OCI-LY7 (cell line): ENCODE measurements at regions not wholly inside any gene's neighbourhood (a gene's known extent, or its start where the extent isn't known, plus 50 kb on each side); places are given as distances from the start of the nearest gene placed in this dataset.

Source experiments
- BruUV-seq: library from RNA; stranded (reverse); fragments of 400-500 nt; replicated peaks from 2 replicates; lab custom pipeline; 2021; lab: Mats Ljungman, UMichigan
- CTCF ChIA-PET: fragments of 300-600 bp; sonication (Branson Sonifier 250); formaldehyde crosslinking; loops from one replicate; lab custom pipeline; 2022; ENCODE audit warnings: antibody characterized with exemption; ENCODE audit not compliant: unreplicated experiment; lab: Charles Lee
- POLR2A ChIA-PET: fragments of 300-600 bp; sonication (Branson Sonifier 250); formaldehyde crosslinking; loops from one replicate; lab custom pipeline; 2022; ENCODE audit warnings: antibody characterized with exemption; lab: Charles Lee
- DNase-seq: peaks from one replicate; pipeline ENCODE4 v3.0.0-alpha.2; 2015; ENCODE audit warnings: low spot score
- H2AFZ ChIP-seq: fragments of 200-600 bp; sonication (generic), shearing (Covaris generic); 2 replicates; pipeline ENCODE4 v1.6.1; 2014; ENCODE audit warnings: mild to moderate bottlenecking, antibody characterized with exemption, low read length, moderate library complexity
- H3K27ac ChIP-seq: fragments of 200-600 bp; sonication (generic); 2 replicates; pipeline ENCODE4 v1.5.1; 2014; ENCODE audit warnings: mixed run types, low read depth, mild to moderate bottlenecking, moderate library complexity, low read length, inconsistent platforms; ENCODE audit not compliant: poor library complexity, severe bottlenecking
- H3K36me3 ChIP-seq: fragments of 200-600 bp; sonication (generic); 2 replicates; pipeline ENCODE4 v1.6.1; 2014; ENCODE audit warnings: mild to moderate bottlenecking, antibody characterized with exemption, low read length, moderate library complexity, mixed read lengths; ENCODE audit not compliant: insufficient read depth
- H3K4me1 ChIP-seq: fragments of 200-600 bp; sonication (generic); 2 replicates; pipeline ENCODE4 v1.5.1; 2014; ENCODE audit warnings: mild to moderate bottlenecking, low read length; ENCODE audit not compliant: insufficient read depth, poor library complexity, severe bottlenecking
- H3K4me2 ChIP-seq: fragments of 200-600 bp; sonication (generic); 2 replicates; pipeline ENCODE4 v1.6.1; 2014; ENCODE audit warnings: mild to moderate bottlenecking, low read length
- H3K4me3 ChIP-seq: fragments of 200-600 bp; sonication (generic); 2 replicates; pipeline ENCODE4 v1.5.1; 2014; ENCODE audit warnings: mild to moderate bottlenecking, low read depth, low read length; ENCODE audit not compliant: poor library complexity, severe bottlenecking
- H3K79me2 ChIP-seq: fragments of 200-600 bp; sonication (generic); 2 replicates; pipeline ENCODE4 v1.6.1; 2016; ENCODE audit warnings: low read depth, mild to moderate bottlenecking, low read length, moderate library complexity, mixed read lengths; ENCODE audit not compliant: insufficient read depth
- H3K9me2 ChIP-seq: fragments of 200-600 bp; sonication (generic); 2 replicates; pipeline ENCODE4 v1.6.1; 2016; ENCODE audit warnings: mild to moderate bottlenecking, low read length, mixed read lengths; ENCODE audit not compliant: insufficient read depth
- H3K9me3 ChIP-seq: fragments of 200-600 bp; sonication (generic); 2 replicates; pipeline ENCODE4 v1.6.1; 2014; ENCODE audit warnings: mild to moderate bottlenecking, mixed run types, low read length, mixed read lengths
- H4K20me1 ChIP-seq: fragments of 200-600 bp; sonication (generic); 2 replicates; pipeline ENCODE4 v1.6.1; 2014; ENCODE audit warnings: mild to moderate bottlenecking, antibody characterized with exemption, low read length, moderate library complexity, mixed read lengths; ENCODE audit not compliant: insufficient read depth
- EZH2phosphoT487 ChIP-seq: fragments of 200-600 bp; sonication (generic); IDR thresholded peaks from 2 replicates; pipeline ENCODE4 v1.6.1; 2018; ENCODE audit warnings: low read depth, borderline replicate concordance, mild to moderate bottlenecking, mixed run types, antibody characterized with exemption, low read length, moderate library complexity, mixed read lengths
- intact Hi-C: fragments of 100-400 bp; cut with micrococcal nuclease; formaldehyde crosslinking; loops from one replicate; pipeline ENCODE4 v1.10.0; 2022; ENCODE audit not compliant: unreplicated experiment
- TF ChIP-seq, protein P1 (sequence below): fragments of 200-600 bp; sonication (generic); conservative IDR thresholded peaks from 2 replicates; pipeline ENCODE4 v1.5.1; 2014; ENCODE audit warnings: mild to moderate bottlenecking, antibody characterized with exemption, low read length, moderate library complexity, mixed read lengths

DNA sequence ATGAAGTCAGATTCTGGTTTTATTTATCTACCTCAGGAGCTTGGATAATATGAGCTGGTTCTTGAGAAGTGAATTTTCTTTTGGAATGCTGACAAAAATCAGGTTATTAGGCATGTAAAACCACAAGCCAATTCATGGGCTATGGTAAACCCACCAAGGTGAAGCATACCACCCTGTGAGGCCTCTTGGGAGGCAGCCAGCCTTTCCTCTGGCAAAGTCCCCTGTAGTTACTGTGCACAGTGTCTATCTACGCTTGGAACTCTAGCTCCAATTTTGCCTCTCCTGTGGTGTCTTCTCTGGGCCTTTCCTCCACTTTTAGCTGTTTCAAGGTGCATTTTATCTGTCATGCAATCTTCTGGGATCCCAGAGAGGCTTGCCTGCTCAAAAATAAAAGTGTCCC lies 242.7 kb upstream of the ZSWIM2 start:
- POLR2A ChIA-PET, result no interaction called here
- Histone ChIP-seq H3K36me3 (no peaks in the 10 kb centered on the region), H3K4me3 (no peak overlapping the region), H2AFZ (no peak overlapping the region), H3K4me2 (no peak overlapping the region), H3K4me1 (no peaks in the 10 kb centered on the region), H3K27ac (no peak overlapping the region), H3K9me2 (no peaks in the 10 kb centered on the region), H4K20me1 (no peaks in the 10 kb centered on the region), H3K9me3 (no peaks in the 10 kb centered on the region), H3K79me2 (no peaks in the 10 kb centered on the region)
- intact Hi-C loops, result no loop called here
- BruUV-seq, result no TSS peak
- CTCF ChIA-PET, result no interaction called here
- no peak for TF ChIP-seq EZH2phosphoT487
- TF ChIP-seq, protein P1, sequence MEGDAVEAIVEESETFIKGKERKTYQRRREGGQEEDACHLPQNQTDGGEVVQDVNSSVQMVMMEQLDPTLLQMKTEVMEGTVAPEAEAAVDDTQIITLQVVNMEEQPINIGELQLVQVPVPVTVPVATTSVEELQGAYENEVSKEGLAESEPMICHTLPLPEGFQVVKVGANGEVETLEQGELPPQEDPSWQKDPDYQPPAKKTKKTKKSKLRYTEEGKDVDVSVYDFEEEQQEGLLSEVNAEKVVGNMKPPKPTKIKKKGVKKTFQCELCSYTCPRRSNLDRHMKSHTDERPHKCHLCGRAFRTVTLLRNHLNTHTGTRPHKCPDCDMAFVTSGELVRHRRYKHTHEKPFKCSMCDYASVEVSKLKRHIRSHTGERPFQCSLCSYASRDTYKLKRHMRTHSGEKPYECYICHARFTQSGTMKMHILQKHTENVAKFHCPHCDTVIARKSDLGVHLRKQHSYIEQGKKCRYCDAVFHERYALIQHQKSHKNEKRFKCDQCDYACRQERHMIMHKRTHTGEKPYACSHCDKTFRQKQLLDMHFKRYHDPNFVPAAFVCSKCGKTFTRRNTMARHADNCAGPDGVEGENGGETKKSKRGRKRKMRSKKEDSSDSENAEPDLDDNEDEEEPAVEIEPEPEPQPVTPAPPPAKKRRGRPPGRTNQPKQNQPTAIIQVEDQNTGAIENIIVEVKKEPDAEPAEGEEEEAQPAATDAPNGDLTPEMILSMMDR, result no peak
- DNase-seq, result no peak

DNA sequence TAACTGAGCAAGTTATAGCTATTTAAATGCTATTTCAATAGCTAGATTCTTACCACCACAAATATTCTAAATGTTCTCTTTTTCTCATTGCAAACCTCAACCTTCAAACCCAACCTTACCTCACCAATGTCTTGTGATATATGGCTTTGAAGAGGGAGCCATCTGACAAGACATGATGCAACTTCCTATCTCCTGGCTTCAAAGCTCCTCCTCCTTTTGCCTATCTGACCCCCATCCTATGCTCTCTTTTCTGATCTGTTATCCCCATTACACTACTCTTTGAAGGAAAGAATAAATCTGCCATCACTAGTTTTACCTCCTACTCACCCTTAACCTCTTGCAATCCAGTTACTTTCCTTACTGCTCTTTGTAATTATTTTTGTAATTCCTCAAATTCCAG lies 235.6 kb upstream of the ZSWIM2 start:
- CTCF ChIA-PET, result no interaction called here
- intact Hi-C loops, result no loop called here
- Histone ChIP-seq H3K36me3 (no peaks in the 10 kb centered on the region), H3K79me2 (no peaks in the 10 kb centered on the region), H3K9me2 (no peaks in the 10 kb centered on the region), H2AFZ (no peak overlapping the region), H3K27ac (no peak overlapping the region), H4K20me1 (no peaks in the 10 kb centered on the region), H3K4me3 (no peak overlapping the region), H3K4me1 (no peaks in the 10 kb centered on the region), H3K9me3 (no peaks in the 10 kb centered on the region), H3K4me2 (no peak overlapping the region)
- BruUV-seq, result no TSS peak
- POLR2A ChIA-PET, result interaction anchor here (0.7 kb wide), 1 partner anchor 1829 kb away, joined by 3 read pairs; no protein-coding TSS in a partner anchor
- TF ChIP-seq, protein P1, result no peak
- no peak for TF ChIP-seq EZH2phosphoT487
- no peak for DNase-seq

GRCh38 chr2:187081461-187081860 lies 232.5 kb upstream of the ZSWIM2 start:
- Histone ChIP-seq H3K4me2 (no peak overlapping the region), H3K9me3 (no peaks in the 10 kb centered on the region), H2AFZ (no peak overlapping the region), H3K27ac (no peak overlapping the region), H4K20me1 (no peaks in the 10 kb centered on the region), H3K9me2 (no peaks in the 10 kb centered on the region), H3K4me3 (no peak overlapping the region), H3K4me1 (no peaks in the 10 kb centered on the region), H3K79me2 (no peaks in the 10 kb centered on the region), H3K36me3 (no peaks in the 10 kb centered on the region)
- BruUV-seq, result no TSS peak
- ChIA-PET CTCF (no interaction called here), POLR2A (no interaction called here)
- TF ChIP-seq, protein P1, result no peak
- TF ChIP-seq EZH2phosphoT487, result no peak
- intact Hi-C loops, result no loop called here
- no peak for DNase-seq
